Smooth muscle cell of the brain vasculature (primary cell): ENCODE measurements at regions not wholly inside any gene's neighbourhood (a gene's known extent, or its start where the extent isn't known, plus 50 kb on each side); places are given as distances from the start of the nearest gene placed in this dataset.

Experiments used
- DNase-seq: peaks from one replicate; pipeline ENCODE4 v3.0.0-alpha.2; 2012; ENCODE audit warnings: low read depth, low spot score

GRCh38 chr15:62439543-62440016, 274.5 kb upstream of the C2CD4B start:
- DNase-seq, result no peak

DNA sequence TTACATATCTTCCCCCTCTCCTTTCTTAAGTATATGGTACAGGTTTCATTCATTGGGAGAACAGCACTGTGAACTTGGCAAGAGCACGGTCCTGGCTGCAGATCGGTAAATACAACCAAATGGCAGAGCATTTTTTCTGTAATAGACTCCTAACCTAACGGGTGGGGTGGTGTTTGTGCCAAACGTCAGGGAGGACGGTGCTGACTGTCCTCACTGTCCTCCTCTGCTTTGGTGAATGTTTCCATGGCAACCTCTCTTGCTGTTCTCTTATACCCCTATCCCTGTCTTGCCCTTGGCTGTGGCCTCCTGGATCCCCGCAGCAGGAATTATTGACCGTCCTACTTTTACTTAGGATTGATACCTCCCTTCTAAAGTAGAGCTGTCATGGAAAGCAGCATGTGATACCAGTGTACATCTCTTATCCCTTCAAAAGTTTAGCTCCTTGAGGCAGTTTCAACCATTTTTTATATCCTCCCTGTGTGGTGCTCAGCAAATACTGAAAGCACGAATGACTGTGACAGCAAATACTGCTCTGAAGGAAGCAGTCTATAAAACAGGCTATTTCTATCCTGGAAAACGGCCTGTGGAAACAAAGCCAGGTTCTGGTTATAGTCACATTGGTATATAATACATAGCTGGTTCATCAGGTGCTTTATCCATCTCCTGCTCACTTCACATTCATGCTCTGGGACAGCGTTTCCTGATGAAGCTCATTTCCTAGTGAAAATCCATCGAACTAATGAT, 275.4 kb upstream of the C2CD4B start:
- DNase-seq, result no peak

DNA sequence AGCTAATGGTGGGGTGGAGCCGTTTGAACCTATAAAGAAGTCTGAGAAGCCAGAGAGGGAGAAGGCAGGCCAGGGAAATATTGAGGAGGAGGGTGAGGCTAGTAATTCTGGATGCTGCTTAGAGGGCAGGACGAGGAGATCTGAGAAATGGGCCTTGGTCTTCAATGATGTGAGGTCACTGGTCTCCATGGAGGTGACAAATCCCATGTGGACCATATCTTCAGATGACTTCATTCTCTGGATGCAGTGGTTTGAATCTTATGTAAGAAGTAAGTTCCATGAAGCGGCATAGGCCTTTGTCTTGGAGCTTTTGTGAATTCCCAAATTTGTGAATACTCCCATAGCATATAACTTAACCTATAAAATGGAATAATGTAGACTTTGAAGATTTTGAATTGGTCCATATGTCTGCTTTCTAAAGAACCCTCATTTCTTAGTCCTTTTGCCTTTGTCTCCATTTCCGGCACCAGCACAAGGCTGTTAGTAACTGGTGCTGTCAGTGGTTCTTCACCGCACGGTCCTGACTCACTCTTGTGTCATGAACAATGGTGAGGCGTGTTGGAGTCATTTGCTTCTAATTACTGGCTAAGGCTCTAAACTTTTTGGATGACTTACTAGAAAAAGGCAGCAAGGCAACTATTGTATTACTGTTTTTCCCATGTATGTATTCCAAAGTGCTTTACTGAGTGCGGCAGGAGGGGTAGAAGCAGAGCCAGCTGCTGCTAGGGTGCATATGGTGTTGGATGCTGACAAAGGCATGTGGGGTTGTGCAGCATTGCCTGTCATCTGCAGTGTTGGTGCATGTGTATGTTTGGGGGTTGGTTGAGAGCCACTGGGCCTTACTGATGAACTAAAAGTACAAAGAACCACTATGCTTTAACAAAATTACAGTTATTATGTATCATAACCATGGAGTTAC, 279.3 kb upstream of the C2CD4B start:
- no peak for DNase-seq

- no peak for DNase-seq
Observed at GRCh38 chr15:62445244-62445643, 280.2 kb upstream of the C2CD4B start.

GRCh38 chr15:62446984-62447383, 281.9 kb upstream of the C2CD4B start:
- no peak for DNase-seq

DNA sequence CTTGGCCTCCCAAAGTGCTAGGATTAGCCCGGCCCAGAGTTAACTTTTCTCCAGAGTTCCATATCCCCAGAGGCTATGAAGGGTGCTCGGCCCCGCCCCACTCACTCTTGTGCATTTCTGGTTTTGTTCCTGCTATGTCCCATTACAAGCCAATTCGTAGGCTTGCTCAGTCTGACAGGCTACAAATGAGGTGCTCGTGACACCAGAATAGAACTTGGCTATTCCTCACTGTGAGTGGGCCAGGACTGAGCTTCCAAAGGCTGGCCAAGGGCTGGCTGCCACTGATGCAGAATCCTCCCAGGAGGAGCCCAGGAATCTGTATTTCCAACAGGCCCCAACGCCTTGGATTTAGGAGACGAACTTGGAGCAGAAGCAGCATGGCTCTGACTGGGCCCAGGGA, 282.7 kb upstream of the C2CD4B start:
- no peak for DNase-seq

GRCh38 chr15:62449638-62450037, 284.6 kb upstream of the C2CD4B start:
- no peak for DNase-seq

DNA sequence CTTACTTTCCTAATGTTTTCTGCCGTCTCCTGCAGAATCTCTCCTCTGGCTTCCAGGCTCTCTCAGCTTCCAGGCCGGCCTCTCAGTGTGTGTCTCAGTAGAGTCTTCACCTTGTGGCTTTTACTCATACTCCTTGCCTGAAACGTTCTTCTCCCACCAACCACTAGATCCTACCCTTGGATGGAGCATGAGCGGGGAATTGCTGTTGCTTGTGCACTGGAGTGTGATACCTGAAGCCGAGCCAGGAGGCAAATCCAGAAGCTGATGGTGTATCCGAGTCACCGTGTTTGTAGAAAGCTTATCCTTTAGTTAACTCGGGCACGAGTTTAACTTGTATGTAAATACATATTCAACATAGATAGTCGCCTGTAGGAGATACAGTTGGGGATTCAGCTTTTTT, 285.0 kb upstream of the C2CD4B start:
- DNase-seq, result no peak

- DNase-seq, result no peak
Observed at GRCh38 chr15:62452026-62452425, 286.9 kb upstream of the C2CD4B start.

- DNase-seq, result no peak
Observed at GRCh38 chr15:62452667-62453066, 287.6 kb upstream of the C2CD4B start.

GRCh38 chr15:62453375-62453774, 288.3 kb upstream of the C2CD4B start:
- DNase-seq, result no peak

DNA sequence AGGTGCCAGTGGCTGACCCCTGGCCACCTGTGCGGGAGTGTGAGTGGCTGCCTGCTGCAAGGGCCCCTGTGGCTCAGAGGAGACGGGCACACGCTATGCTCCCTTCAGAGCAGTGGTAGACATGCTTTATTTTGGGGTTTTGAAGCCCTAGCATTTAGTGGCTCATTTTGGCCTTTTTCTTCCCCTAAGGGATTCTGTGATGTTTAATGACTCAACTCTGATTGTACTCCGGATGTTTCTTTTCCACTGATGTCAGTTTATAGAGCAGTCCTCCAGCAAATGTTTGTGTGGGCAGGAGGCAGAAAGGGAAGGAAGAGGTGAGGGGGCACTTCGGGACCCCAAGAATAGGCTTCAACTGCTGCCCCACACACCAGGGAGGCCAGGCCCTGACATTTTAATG, 288.9 kb upstream of the C2CD4B start:
- DNase-seq, result no peak

- DNase-seq, result no peak
Observed at GRCh38 chr15:62454567-62455172, 289.6 kb upstream of the C2CD4B start.

DNA sequence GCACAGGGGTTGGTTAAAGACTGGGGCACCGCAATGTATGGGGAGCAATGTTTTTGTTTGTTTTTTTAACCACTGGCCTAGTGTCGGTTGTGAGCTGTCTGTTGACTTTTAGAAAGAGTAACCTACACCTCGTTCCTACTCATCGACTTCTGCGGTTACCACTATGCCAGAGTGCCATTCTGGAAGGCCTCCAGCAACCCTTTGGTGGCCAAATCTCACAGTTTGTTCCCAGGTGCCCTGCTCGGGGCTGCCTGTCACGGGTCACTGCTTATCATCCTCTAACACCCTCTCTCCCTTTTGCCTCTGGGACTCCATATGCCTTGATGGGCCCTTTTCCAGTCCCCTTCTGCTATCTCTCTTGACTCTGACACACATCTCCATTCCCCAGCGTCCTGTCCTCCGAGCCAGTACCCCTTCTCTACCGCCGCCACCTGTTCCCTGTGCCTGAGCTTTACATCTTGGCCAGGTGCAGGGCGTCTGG, 290.4 kb upstream of the C2CD4B start:
- no peak for DNase-seq

DNA sequence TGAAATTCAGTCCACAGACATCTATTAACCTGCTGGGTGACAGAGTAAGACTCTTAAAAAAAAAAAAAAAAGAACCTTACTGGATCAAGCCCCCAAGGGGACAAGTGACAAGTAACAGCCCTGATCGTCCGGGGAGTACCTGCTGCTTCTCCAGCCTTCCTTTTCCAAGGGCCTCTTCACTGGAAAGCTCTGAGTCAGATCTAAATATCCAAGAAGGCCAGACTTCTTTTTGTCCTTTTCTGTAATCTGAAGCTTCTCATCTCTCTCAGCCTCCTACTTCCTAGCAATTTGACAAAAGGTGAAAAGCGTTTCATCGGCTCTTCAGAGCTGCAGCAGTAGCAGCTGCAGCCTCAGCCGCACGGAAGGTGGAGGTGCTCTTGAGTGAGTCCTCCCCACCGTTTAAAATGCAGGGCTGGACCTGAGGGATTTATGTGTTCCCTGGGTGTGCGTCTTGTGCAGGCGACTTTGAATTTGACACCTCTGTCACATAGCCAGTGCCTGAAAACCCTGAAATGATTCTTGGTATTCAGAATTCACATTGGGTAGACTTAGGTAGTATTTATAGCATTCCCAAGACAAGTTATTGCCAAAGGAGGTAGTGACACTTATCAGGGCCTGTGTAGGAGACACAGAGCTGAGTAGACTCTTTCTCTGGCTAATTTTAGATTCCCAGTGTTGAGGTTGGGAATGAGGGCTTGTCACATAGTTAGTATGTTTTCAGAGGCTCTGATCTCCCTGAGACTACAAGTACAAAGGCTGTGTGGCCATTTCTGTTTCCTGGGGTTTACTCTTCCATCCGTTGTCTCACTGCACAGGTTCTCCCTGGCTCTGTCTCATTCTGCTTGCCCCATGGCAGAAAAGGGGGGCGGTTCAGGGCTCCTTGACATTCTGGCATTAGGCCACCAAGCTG, 291.2 kb upstream of the C2CD4B start:
- no peak for DNase-seq

GRCh38 chr15:62457100-62457499, 292.0 kb upstream of the C2CD4B start:
- DNase-seq, result no peak

DNA sequence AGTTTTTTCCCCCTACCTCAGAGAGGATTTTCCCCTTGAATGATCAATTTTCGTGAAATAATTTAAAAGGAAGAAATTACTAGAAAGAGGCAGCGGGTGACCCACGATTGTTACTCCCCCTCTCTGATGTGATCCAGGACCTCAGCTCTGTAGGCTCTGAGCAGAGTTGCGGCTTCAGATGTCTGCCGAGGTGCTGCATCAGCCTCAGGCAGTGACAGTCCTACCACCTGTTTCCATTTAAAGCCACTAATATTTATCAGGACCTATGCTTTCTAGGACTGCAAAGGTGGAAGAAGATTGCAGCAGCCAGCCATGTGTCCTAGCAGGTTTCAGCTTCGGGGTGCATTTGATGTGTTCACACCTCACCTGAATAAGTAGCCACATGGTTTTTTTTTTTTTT, 294.8 kb upstream of the C2CD4B start:
- no peak for DNase-seq

DNA sequence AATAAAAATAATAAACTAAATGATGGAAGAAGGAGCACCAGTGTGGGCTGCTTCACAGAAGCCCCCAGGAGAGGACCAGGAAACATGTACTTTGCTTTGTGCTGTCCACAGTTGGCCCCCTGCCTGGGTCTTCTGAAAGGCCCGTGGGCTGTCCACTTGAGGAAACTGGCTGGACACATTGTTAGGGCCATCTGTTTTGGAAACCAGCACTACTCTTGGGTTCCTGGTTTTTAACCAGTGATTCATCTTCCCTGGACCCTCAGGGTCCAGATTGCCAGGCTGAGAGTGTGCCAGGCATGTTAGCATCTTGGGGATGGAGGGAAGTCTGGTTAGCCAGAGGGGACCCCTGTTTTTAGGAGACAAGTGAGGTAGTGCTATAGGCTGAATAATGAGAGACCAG, 297.2 kb upstream of the C2CD4B start:
- no peak for DNase-seq

- no peak for DNase-seq
Observed at GRCh38 chr15:62462721-62463120, 297.6 kb upstream of the C2CD4B start.

DNA sequence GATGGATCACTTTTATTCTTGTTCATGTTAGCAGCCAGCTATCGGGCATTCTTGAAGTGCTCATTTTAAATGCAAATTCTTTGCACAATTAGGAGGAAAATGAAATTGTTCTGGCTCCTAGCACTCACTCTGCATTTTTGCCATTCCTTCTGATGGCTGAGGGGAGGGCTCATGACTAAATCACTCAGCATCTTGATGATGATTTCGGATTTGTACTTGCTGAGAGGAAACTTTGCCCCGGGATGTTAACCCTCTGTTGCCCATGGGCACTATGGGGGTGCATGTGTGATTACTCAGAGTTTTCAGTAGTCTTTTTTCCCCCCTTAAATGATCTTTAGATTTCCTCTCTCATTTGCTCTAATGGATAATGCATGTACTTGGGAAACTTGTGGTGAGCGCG, 299.6 kb upstream of the C2CD4B start:
- no peak for DNase-seq

- no peak for DNase-seq
Observed at GRCh38 chr15:62465173-62465572, 300.1 kb upstream of the C2CD4B start.
